Liver (tissue), 8 donors: ENCODE measurements at regions not wholly inside any gene's neighbourhood (a gene's known extent, or its start where the extent isn't known, plus 50 kb on each side); places are given as distances from the start of the nearest gene placed in this dataset.

Source experiments
- DNase-seq: peaks from one replicate; pipeline ENCODE4 v3.0.0-alpha.2; 2017; ENCODE audit warnings: low spot score
- H3K27ac ChIP-seq, 2 donors: one replicate each; pipeline ENCODE4 v1.7.0; 2013; ENCODE audit warnings: inconsistent platforms in 2 of 2, low read length in 2 of 2, control low read depth in 1 of 2, low read depth in 1 of 2, mild to moderate bottlenecking in 1 of 2
- H3K27me3 ChIP-seq, 4 donors: one replicate each; pipeline versions ENCODE4 v1.6.1 to v1.7.0; 2013; ENCODE audit warnings: low read length in 3 of 4, inconsistent platforms in 1 of 4, mild to moderate bottlenecking in 1 of 4, moderate library complexity in 1 of 4; ENCODE audit not compliant: control insufficient read depth in 4 of 4, insufficient read depth in 4 of 4
- H3K36me3 ChIP-seq, 4 donors: one replicate each; pipeline versions ENCODE4 v1.6.1 to v1.7.0; 2013; ENCODE audit warnings: low read length in 3 of 4, mild to moderate bottlenecking in 3 of 4, low read depth in 1 of 4, moderate library complexity in 1 of 4; ENCODE audit not compliant: control insufficient read depth in 4 of 4, insufficient read depth in 3 of 4
- H3K4me1 ChIP-seq, 4 donors: one replicate each; pipeline versions ENCODE4 v1.6.1 to v1.7.0; 2013; ENCODE audit warnings: low read length in 3 of 4, mild to moderate bottlenecking in 3 of 4, moderate library complexity in 1 of 4; ENCODE audit not compliant: control insufficient read depth in 4 of 4, insufficient read depth in 4 of 4
- H3K4me3 ChIP-seq, 3 donors: one replicate each; pipeline versions ENCODE4 v1.6.1 to v1.7.0; 2013; ENCODE audit warnings: low read length in 3 of 3, control low read depth in 1 of 3, low read depth in 1 of 3, mild to moderate bottlenecking in 1 of 3
- H3K9ac ChIP-seq, 2 donors: one replicate each; pipeline ENCODE4 v1.7.0; 2013; ENCODE audit warnings: low read length in 2 of 2, mild to moderate bottlenecking in 2 of 2, moderate library complexity in 2 of 2, control low read depth in 1 of 2, low read depth in 1 of 2
- H3K9me3 ChIP-seq, 4 donors: one replicate each; pipeline versions ENCODE4 v1.6.1 to v1.7.0; 2013; ENCODE audit warnings: low read length in 3 of 4; ENCODE audit not compliant: control insufficient read depth in 4 of 4
- ATF3 ChIP-seq: IDR thresholded peaks from 2 replicates; pipeline ENCODE4 v1.6.1; 2016; ENCODE audit warnings: antibody characterized with exemption
- CTCF ChIP-seq: fragments of 150-350 bp; IDR thresholded peaks from 2 replicates; pipeline ENCODE4 v1.5.1; 2017; ENCODE audit warnings: improper control_type of control experiment, low read depth, low read length; ENCODE audit not compliant: missing input control
- FOXA1 ChIP-seq: IDR thresholded peaks from 2 replicates; pipeline ENCODE4 v1.6.1; 2016; ENCODE audit warnings: antibody characterized with exemption
- GABPA ChIP-seq, 2 donors: IDR thresholded peaks in 1 of 2; conservative IDR thresholded peaks in 1 of 2; 2 replicates each; pipeline ENCODE4 v1.6.1; 2016; ENCODE audit warnings: antibody characterized with exemption in 2 of 2, mild to moderate bottlenecking in 1 of 2, moderate library complexity in 1 of 2
- HNF4G ChIP-seq: IDR thresholded peaks from 2 replicates; pipeline ENCODE4 v1.6.1; 2016; ENCODE audit warnings: antibody characterized with exemption
- MAX ChIP-seq: IDR thresholded peaks from 2 replicates; pipeline ENCODE4 v1.6.1; 2016; ENCODE audit warnings: antibody characterized with exemption
- RAD21 ChIP-seq, 2 donors: IDR thresholded peaks; 2 replicates each; pipeline ENCODE4 v1.6.1; 2016; ENCODE audit warnings: antibody characterized with exemption in 2 of 2, mild to moderate bottlenecking in 2 of 2
- REST ChIP-seq: IDR thresholded peaks from 2 replicates; pipeline ENCODE4 v1.6.1; 2016; ENCODE audit warnings: antibody characterized with exemption, mild to moderate bottlenecking
- RXRA ChIP-seq, 2 donors: IDR thresholded peaks; 2 replicates each; pipeline ENCODE4 v1.6.1; 2017 to 2018; ENCODE audit warnings: antibody characterized with exemption in 2 of 2, mild to moderate bottlenecking in 1 of 2
- SP1 ChIP-seq: IDR thresholded peaks from 2 replicates; pipeline ENCODE4 v1.6.1; 2018; ENCODE audit warnings: antibody characterized with exemption, mild to moderate bottlenecking
- TAF1 ChIP-seq: conservative IDR thresholded peaks from 2 replicates; pipeline ENCODE4 v1.6.1; 2016; ENCODE audit warnings: antibody characterized with exemption, mild to moderate bottlenecking
- ZBTB33 ChIP-seq: IDR thresholded peaks from 2 replicates; pipeline ENCODE4 v1.6.1; 2016; ENCODE audit warnings: antibody characterized with exemption
- WGBS: extraction: QIAGEN DNeasy Blood & Tissue Kit; methylation state at CpG from one replicate; pipeline ENCODE4 v1.1.7; 2013; 5-methylcytosine and 5-hydroxymethylcytosine counted together
- donor health status: healthy.
- donor health status: healthy.
- donor health status: healthy.
- donor health status: healthy.
- donor health status: healthy.

GRCh38 chr22:49440931-49441330, 386.7 kb downstream of the BRD1 start:
- Histone ChIP-seq H3K27me3 (peaks cover 0 to 6% (median 2%) of the 10 kb centered on the region in 4 donors), H3K36me3 (no peaks in the 10 kb centered on the region), H3K9me3 (peaks cover 0 to 2% (median 0%) of the 10 kb centered on the region in 4 donors), H3K27ac (no peak overlapping the region), H3K9ac (no peak overlapping the region), H3K4me3 (no peak overlapping the region), H3K4me1 (no peaks in the 10 kb centered on the region)
- TF ChIP-seq SP1, result no peak
- no peak for TF ChIP-seq FOXA1
- TF ChIP-seq GABPA (IDR thresholded peaks at IDR 0.05 in 1 of 2, conservative IDR thresholded peaks at IDR 0.05 in 1 of 2), result no peak
- no peak for TF ChIP-seq CTCF
- no peak for TF ChIP-seq RXRA (IDR thresholded peaks at IDR 0.05)
- TF ChIP-seq REST, result no peak
- TF ChIP-seq ATF3, result no peak
- no peak for TF ChIP-seq MAX
- no peak for TF ChIP-seq HNF4G
- no peak for TF ChIP-seq TAF1
- WGBS, result 89% methylated on average over 23 of the region's 23 CpGs
- no peak for DNase-seq

- Histone ChIP-seq H3K27ac (no peak overlapping the region), H3K4me1 (no peaks in the 10 kb centered on the region), H3K4me3 (no peak overlapping the region), H3K27me3 (peaks cover 0 to 4% (median 1%) of the 10 kb centered on the region in 4 donors), H3K36me3 (no peaks in the 10 kb centered on the region), H3K9me3 (peaks cover 0 to 2% (median 0%) of the 10 kb centered on the region in 4 donors), H3K9ac (no peak overlapping the region)
- WGBS, result 72% methylated on average over 10 of the region's 10 CpGs
- no peak for DNase-seq
- TF ChIP-seq FOXA1, result no peak
- no peak for TF ChIP-seq ZBTB33
- TF ChIP-seq SP1, result no peak
- TF ChIP-seq ATF3, result no peak
- no peak for TF ChIP-seq RAD21 (IDR thresholded peaks at IDR 0.05)
Measured at GRCh38 chr22:49439373-49439772, 388.3 kb downstream of the BRD1 start.
